ENCODE measurements at regions not wholly inside any gene's neighbourhood (a gene's known extent, or its start where the extent isn't known, plus 50 kb on each side); places are given as distances from the start of the nearest gene placed in this dataset.

DNA sequence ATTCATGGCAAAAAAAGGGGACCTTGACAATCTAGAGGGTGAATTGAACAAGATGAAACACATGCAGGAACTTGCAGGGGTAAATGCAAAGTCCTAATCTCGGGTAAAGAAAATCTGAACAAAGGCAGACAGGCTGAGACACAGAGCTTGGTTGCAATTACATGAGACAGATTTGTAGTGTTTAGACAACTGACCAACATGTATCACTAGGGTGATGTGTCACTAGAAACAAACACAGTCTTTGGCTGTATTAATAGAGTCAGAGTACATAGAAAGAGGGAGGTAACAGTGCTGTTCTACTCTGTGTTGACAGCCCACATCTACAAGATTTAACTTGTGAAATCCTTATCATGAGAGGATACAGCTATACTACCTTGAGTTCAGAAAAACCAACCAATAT lies 78.1 kb upstream of the GRIK3 start:
- Histone ChIP-seq H3K56ac (ENCODE audit: insufficient read length, low read depth, low read length) (no peak overlapping the region), H4K5ac (ENCODE audit: insufficient read length, low read depth, low read length) (no peak overlapping the region), H3K4me1 (ENCODE audit: insufficient read depth, low read length) (no peaks in the 10 kb centered on the region), H2BK15ac (ENCODE audit: low read depth, low read length) (no peak overlapping the region), H4K91ac (ENCODE audit: insufficient read length, low read depth, low read length) (no peak overlapping the region), H2AFZ (ENCODE audit: low read length) (no peak overlapping the region), H2BK5ac (ENCODE audit: insufficient read length, low read length) (no peak overlapping the region), H3K18ac (ENCODE audit: insufficient read length, low read depth, low read length) (no peak overlapping the region), H2BK12ac (ENCODE audit: insufficient read length, low read depth, low read length) (no peak overlapping the region), H2BK120ac (ENCODE audit: low read depth, low read length, poor library complexity, severe bottlenecking) (no peak overlapping the region), H3K27ac (ENCODE audit: insufficient read length, low read depth, low read length) (no peak overlapping the region), H3T11ph (ENCODE audit: low read length) (no peak overlapping the region), H2AK5ac (ENCODE audit: insufficient read length, low read length) (no peak overlapping the region), H4K20me1 (ENCODE audit: control insufficient read depth, insufficient read depth, insufficient read length) (no peaks in the 10 kb centered on the region), H3K4ac (ENCODE audit: low read depth, low read length) (no peak overlapping the region), H3K9ac (ENCODE audit: extremely low read depth, insufficient read length, low read length) (no peak overlapping the region), H2BK20ac (ENCODE audit: low read depth, low read length, poor library complexity, severe bottlenecking) (no peak overlapping the region), H3K9me3 (ENCODE audit: control insufficient read depth, low read depth, low read length) (no peaks in the 10 kb centered on the region), H3K79me2 (ENCODE audit: insufficient read depth, low read length) (no peaks in the 10 kb centered on the region), H4K8ac (replicated peaks; ENCODE audit: insufficient read length, low read depth, low read length) (no peak overlapping the region), H3K14ac (ENCODE audit: insufficient read depth, low read length) (no peak overlapping the region), H3K23me2 (ENCODE audit: insufficient read length, low read depth, low read length, poor library complexity, severe bottlenecking) (no peaks in the 10 kb centered on the region), H3K79me1 (ENCODE audit: insufficient read depth, low read depth, low read length, poor library complexity, severe bottlenecking) (no peaks in the 10 kb centered on the region), H3K27me3 (ENCODE audit: insufficient read depth, low read length) (no peaks in the 10 kb centered on the region), H3K23ac (ENCODE audit: insufficient read length, low read depth, low read length) (no peak overlapping the region), H3K4me2 (ENCODE audit: insufficient read depth, insufficient read length, low read length) (no peak overlapping the region)
- WGBS (ENCODE audit: extremely low coverage, insufficient read length, low lambda C conversion rate) = no CpG with 5 or more reads among the region's 1 CpG
- DNase-seq = no peak
- H3K36me3 Mint-ChIP-seq (ENCODE audit: insufficient read depth in 1 of 3, low read depth in 3 of 3) = no peaks in the 10 kb centered on the region
- H3K4me1 Mint-ChIP-seq = no peaks in the 10 kb centered on the region
- TF ChIP-seq, protein P1, sequence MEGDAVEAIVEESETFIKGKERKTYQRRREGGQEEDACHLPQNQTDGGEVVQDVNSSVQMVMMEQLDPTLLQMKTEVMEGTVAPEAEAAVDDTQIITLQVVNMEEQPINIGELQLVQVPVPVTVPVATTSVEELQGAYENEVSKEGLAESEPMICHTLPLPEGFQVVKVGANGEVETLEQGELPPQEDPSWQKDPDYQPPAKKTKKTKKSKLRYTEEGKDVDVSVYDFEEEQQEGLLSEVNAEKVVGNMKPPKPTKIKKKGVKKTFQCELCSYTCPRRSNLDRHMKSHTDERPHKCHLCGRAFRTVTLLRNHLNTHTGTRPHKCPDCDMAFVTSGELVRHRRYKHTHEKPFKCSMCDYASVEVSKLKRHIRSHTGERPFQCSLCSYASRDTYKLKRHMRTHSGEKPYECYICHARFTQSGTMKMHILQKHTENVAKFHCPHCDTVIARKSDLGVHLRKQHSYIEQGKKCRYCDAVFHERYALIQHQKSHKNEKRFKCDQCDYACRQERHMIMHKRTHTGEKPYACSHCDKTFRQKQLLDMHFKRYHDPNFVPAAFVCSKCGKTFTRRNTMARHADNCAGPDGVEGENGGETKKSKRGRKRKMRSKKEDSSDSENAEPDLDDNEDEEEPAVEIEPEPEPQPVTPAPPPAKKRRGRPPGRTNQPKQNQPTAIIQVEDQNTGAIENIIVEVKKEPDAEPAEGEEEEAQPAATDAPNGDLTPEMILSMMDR (conservative IDR thresholded peaks at IDR 0.05) = no peak
- peaks cover 16% of the 10 kb centered on the region for H3K27me3 Mint-ChIP-seq (ENCODE audit: low read depth)
- no peak overlapping the region for H3K27ac Mint-ChIP-seq
- no peak overlapping the region for H3K4me3 Mint-ChIP-seq
- H3K9me3 Mint-ChIP-seq = no peaks in the 10 kb centered on the region

All from H9 (cell line).